ENCODE measurements at regions not wholly inside any gene's neighbourhood (a gene's known extent, or its start where the extent isn't known, plus 50 kb on each side); places are given as distances from the start of the nearest gene placed in this dataset.

GRCh38 chr13:47588676-47589075, 412.4 kb downstream of the SUCLA2 start:
- TF ChIP-seq CTCF (IDR thresholded peaks at IDR 0.05) = no peak
- TF ChIP-seq POLR2A (IDR thresholded peaks at IDR 0.05) = no peak

Data from adrenal gland (tissue), 5 donors.